ENCODE measurements at regions not wholly inside any gene's neighbourhood (a gene's known extent, or its start where the extent isn't known, plus 50 kb on each side); places are given as distances from the start of the nearest gene placed in this dataset.

DNA sequence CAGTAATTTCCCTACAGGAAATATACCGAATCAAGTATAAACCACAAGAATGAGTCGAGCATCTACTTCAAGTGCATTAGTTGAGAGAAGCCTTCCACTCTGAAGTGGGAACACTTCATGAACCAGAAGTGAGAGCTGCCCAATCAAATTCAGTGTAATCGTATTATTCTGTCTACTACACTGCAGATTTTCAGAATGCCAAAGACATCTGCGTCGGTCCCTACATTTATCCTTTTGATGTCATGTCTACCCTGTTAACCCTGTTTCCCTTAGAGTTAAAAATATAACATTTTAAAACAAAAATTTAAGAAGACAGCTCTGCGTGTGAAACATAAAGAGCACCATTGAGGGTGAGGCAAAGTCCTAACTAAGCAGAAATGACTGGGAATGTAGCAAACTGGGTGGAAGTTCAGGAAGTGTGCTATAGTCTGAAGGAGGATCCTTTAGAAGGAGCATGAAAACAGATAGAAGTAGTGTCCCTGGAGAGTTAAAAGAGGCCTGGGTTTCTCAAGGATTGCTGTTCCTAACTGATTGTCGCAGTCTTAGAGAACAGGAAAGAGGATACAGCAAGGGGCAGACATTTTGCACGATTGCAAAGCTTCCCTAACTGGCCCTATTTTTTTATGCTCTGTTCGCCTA, 291.2 kb downstream of the PTPRC start:
- TF ChIP-seq, protein P1, sequence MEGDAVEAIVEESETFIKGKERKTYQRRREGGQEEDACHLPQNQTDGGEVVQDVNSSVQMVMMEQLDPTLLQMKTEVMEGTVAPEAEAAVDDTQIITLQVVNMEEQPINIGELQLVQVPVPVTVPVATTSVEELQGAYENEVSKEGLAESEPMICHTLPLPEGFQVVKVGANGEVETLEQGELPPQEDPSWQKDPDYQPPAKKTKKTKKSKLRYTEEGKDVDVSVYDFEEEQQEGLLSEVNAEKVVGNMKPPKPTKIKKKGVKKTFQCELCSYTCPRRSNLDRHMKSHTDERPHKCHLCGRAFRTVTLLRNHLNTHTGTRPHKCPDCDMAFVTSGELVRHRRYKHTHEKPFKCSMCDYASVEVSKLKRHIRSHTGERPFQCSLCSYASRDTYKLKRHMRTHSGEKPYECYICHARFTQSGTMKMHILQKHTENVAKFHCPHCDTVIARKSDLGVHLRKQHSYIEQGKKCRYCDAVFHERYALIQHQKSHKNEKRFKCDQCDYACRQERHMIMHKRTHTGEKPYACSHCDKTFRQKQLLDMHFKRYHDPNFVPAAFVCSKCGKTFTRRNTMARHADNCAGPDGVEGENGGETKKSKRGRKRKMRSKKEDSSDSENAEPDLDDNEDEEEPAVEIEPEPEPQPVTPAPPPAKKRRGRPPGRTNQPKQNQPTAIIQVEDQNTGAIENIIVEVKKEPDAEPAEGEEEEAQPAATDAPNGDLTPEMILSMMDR (IDR thresholded peaks at IDR 0.05; ENCODE audit: extremely low read depth, insufficient read depth, missing control alignments) = no peak
- in situ Hi-C loops (cut with MboI; ENCODE audit: low pct_unique_long_range_greater_than_20kb, low sequenced_read_pairs, unreplicated experiment) = no loop called here
- no peak for DNase-seq (ENCODE audit: low spot score)

DNA sequence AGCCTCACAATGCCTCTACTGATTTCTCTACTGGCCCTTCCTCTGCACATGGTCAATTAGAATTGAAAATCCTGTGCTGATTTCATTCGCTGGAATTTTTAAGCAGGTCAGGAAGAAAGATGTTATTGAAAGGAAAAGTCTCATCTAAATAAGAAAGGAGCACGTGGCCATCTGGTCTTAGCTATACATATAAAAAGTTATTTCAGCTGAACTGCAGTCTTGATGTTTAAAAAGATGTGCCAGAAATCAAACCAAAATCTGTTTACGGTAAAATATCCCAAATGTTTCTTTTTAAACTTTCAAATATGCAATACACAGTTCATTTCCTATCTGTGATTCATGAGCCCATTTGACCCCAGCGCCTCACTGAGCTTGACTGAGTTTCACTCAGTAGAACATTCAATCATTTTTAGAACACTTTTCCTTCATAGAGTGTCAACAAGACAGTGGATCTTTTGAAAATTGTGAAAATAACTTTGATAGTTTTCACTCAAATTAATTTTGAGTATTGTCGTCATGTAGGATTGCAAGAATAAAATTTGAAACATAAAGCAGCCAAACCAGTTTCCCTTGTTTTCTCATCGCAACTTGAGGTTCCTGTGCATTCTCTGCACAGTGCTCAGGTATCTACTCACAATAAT, 293.6 kb downstream of the PTPRC start:
- in situ Hi-C loops (cut with MboI; ENCODE audit: low pct_unique_long_range_greater_than_20kb, low sequenced_read_pairs, unreplicated experiment) = no loop called here
- no peak for DNase-seq (ENCODE audit: low spot score)
- TF ChIP-seq, protein P1 (IDR thresholded peaks at IDR 0.05; ENCODE audit: extremely low read depth, insufficient read depth, missing control alignments) = no peak

DNA sequence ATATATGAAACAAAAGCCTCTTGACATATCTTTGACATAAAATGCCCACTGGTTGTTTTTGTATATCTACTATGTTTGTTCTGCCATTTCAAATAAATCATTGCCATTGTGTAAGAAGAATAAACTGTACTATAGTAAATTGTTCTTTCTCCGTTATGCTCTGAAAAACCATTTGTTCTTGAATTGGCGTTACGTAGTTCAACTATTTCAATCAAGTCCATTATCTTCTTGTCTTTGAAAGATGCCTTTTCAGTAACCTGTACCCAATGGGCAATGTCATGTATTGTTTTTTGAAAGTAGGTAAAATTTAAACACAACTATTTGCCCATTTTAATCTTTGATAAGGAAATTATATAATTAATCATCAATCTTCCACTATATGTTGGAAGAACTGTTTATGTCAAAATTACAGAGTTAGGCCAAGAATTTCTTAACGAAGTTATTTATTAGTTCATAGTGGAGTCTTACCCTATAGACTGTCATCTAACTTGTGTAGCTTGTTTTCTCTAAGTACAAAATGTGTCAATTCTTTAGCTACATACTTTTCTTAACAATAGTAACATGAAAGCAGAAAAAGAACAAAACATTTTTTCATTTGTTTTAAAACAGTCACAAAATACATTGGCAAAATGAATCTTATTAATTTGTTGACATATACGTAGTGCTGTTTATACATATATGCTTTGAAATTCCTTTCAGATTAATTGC, 294.8 kb downstream of the PTPRC start:
- TF ChIP-seq, protein P1 (IDR thresholded peaks at IDR 0.05; ENCODE audit: extremely low read depth, insufficient read depth, missing control alignments) = no peak
- in situ Hi-C loops (cut with MboI; ENCODE audit: low pct_unique_long_range_greater_than_20kb, low sequenced_read_pairs, unreplicated experiment) = no loop called here
- DNase-seq (ENCODE audit: low spot score) = no peak

DNA sequence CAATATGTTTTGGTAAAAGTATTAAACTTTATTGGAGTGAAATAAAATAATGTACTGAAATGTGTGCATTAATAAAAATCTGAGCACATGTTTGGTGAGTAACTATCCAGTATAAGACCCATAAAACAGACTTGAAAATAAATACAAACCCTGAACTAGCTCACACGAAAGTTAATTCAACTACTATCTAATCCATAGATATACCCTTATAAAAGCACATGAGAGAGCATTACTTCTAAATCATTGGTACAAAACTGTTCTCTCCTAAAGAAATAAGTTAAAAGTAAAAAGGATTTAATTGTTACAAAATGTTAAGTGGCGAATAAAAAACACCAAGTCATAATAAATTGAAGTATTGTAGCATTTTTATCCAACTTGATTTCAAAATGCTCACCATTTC, 295.6 kb downstream of the PTPRC start:
- TF ChIP-seq, protein P1 (IDR thresholded peaks at IDR 0.05; ENCODE audit: extremely low read depth, insufficient read depth, missing control alignments) = no peak
- in situ Hi-C loops (cut with MboI; ENCODE audit: low pct_unique_long_range_greater_than_20kb, low sequenced_read_pairs, unreplicated experiment) = no loop called here
- no peak for DNase-seq (ENCODE audit: low spot score)

DNA sequence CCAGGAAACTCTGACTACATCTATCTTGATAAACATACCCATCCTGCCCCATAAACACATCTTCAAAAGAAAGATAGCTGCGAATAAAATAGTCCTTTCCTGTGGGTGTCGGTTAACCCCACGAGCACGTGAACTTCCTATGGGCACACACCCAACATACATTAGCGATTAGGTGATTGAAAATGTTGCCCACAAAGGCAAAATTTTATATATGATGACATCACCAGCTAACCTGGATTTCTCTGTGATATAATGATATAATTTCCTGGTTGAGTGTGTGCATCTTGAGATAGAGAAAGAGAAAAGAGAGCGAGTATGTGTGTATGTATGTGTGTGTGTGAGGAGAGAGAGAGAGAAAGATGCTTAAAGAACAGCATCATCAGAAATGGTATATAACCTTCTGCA, 296.1 kb downstream of the PTPRC start:
- TF ChIP-seq, protein P1 (IDR thresholded peaks at IDR 0.05; ENCODE audit: extremely low read depth, insufficient read depth, missing control alignments) = no peak
- DNase-seq (ENCODE audit: low spot score) = no peak
- in situ Hi-C loops (cut with MboI; ENCODE audit: low pct_unique_long_range_greater_than_20kb, low sequenced_read_pairs, unreplicated experiment) = no loop called here

DNA sequence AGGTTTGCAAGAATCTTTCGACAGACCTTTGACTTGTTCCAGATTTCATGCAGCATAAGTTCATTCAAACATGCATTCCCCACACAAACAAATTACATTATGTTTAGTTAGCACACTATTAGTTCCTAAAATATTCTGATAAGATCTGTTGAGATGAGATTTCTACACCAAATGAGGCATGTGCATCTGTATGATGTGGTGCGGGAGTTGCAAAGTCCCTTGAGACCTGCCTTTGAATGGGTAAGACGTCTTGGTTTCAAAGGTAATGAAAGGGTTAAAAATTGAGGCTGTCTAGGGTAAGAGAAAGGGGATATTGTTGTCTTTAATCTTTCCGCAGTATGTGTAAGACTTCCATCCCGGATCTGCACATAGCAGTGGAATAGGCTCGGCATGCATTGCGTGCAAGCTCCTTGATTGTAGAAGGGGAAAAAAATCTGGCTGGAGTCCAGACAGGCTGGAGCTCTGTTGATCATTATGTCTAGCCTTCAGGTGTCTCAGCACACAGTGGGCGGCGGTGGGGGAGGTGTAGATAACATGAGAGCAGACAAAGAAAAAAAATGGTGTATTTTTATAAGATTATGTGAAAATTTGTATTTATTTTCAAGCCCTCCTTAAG, 296.6 kb downstream of the PTPRC start:
- TF ChIP-seq, protein P1 (IDR thresholded peaks at IDR 0.05; ENCODE audit: extremely low read depth, insufficient read depth, missing control alignments) = no peak
- no peak for DNase-seq (ENCODE audit: low spot score)
- in situ Hi-C loops (cut with MboI; ENCODE audit: low pct_unique_long_range_greater_than_20kb, low sequenced_read_pairs, unreplicated experiment) = no loop called here

Data from GM13977 (cell line).